Brain pericyte (primary cell): ENCODE measurements at regions not wholly inside any gene's neighbourhood (a gene's known extent, or its start where the extent isn't known, plus 50 kb on each side); places are given as distances from the start of the nearest gene placed in this dataset.
"Not testable (repeated sequence)": the region's sequence is repeated elsewhere in the genome, so short reads cannot be mapped to it uniquely, and the experiment has no call there.

ENCODE experiments used
- DNase-seq: peaks from one replicate; pipeline ENCODE4 v3.0.0-alpha.2; 2012; ENCODE audit warnings: low read depth, low spot score

DNA sequence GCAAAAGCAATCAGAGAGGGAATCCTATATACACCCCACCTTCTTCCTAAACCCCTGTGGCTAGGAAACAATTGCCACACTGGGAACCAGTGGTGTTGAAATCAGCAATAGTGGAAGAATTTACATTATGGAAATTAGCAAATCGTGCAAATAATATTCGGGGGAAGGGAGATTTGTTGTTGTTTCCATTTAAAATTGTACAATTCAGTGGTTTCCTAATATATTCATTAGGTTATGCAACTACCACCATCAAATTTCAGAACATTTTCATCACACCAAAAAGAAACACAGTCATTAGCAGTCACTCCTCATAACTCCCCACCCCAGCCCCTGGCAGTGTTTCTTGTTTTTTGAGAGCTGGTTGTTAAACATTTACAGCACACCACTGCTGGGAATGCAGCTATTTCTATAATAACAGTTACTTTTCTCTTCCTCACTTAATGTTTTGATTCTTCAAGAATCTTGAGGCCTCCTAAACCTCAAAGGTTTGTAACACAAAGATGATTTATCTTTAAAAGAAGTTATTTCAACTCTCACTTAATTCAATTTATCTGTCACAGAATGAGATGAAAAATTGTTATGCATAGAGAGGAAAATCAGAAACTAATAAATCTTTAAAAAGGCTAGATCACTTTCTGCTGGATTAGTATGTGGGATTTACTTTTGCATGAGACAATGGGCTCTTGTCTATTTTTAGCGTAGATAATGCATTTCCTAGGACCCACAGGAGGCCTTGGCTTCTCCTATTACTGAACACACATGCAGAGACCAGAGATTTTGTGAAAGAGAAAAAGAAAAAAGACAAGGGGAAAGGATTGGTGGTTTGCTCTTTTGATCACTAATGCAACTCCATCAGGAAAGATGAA lies 91.8 kb upstream of the DAPK1 start:
- DNase-seq = no peak

- no peak for DNase-seq
These were observed 91.0 kb upstream of the DAPK1 start for GRCh38 chr9:87406543-87407166.

- DNase-seq = not testable (repeated sequence)
These were observed 87.3 kb upstream of the DAPK1 start for GRCh38 chr9:87410047-87411005.

DNA sequence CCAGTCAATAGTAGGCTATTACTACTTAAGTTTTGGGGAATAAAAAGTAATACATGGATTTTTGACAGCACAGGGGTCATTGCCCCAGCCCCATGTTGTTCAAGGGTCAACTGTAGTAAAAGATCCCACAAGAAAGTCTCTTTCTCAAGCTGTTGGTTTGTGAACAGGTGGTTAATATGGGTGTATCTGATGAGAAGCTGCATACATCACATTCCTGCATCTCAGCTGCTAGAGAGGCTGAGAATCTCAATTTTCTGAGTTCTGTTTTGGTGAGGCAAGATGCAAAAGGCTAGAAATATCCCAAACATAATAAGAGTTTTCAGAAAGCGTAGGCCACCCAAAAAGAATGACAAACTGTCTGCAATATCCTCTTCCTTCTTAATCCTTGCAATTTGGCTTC lies 76.8 kb upstream of the DAPK1 start:
- DNase-seq = no peak

- DNase-seq = no peak
These were observed 75.9 kb upstream of the DAPK1 start for GRCh38 chr9:87421734-87422133.

GRCh38 chr9:87422999-87423398 lies 74.7 kb upstream of the DAPK1 start:
- no peak for DNase-seq

DNA sequence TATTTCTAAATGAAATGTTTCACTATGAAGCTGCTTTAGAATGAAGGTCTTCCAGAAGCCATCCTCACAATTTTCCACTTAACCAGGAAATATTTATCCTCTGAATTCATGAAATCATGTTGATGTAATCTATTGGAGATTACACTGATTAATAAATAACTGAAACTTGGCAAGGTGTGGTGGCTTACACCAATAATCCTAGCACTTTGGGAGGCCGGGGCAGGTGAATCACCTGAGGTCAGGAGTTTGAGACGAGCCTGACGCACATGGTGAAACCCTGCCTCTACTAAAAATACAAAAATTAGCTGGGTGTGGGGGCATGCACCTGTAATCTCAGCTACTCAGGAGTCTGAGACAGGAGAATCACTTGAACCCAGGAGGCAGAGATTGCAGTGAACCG lies 73.8 kb upstream of the DAPK1 start:
- not testable (repeated sequence) for DNase-seq

GRCh38 chr9:87425202-87425601 lies 72.5 kb upstream of the DAPK1 start:
- DNase-seq = no peak

- no peak for DNase-seq
These were observed 69.7 kb upstream of the DAPK1 start for GRCh38 chr9:87427851-87428506.

- DNase-seq = no peak
These were observed 69.0 kb upstream of the DAPK1 start for GRCh38 chr9:87428659-87429058.

GRCh38 chr9:87431837-87432236 lies 65.8 kb upstream of the DAPK1 start:
- no peak for DNase-seq

GRCh38 chr9:87433853-87434252 lies 63.8 kb upstream of the DAPK1 start:
- DNase-seq = no peak

DNA sequence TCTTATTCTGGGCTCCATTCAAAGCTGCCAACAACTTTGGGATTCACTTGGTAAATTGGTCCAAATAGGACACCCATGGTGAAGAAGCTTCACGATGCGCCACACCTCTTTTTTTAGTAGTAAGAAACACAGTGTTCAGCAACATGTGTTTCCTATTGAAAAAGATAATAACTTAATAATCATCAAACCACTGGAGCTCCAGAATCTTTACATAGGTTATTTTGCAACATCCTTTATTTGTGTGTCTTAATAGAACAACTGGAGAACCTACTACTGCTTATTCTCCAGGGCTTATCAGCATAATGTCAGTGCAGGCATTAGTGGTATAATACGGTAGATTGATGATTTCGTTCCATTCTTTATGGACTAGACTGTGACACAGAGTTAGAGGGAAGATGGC lies 63.3 kb upstream of the DAPK1 start:
- no peak for DNase-seq

GRCh38 chr9:87435189-87435880 lies 62.3 kb upstream of the DAPK1 start:
- no peak for DNase-seq

DNA sequence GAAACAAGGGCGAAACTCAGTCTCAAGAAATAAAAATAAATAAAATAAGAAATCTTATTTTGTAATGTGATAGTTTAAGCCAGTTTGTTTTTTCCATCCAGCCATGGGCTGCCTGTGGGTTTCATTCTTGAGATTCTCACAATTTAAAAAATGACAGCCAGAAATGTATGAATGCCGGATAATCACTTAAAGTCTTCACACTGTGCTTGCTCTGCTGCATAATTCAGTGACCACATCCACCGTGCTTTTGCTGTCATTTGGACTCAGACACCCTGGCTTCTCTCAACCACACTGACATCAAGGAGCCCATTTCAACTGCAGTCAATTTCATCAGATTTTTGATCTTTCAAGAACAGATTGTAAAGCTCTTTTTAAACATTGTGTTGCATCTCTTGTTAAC lies 61.0 kb upstream of the DAPK1 start:
- DNase-seq = no peak

DNA sequence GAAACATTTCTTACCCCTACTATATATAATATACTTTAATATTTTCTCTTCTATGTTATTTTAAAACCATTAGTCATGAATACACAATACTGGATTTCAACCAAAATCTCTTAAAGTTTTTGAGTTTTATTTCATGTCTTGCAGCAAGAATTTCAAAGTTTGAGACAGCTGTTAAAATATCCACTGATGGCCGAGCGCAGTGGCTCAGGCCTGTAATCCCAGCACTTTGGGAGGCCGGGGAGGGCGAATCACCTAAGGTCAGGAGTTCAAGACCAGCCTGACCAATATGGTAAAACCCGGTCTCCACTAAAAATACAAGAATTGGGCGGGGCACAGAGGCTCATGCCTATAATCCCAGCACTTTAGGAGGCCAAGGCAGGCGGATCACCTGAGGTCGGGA lies 59.7 kb upstream of the DAPK1 start:
- DNase-seq = no peak

GRCh38 chr9:87441251-87441650 lies 56.4 kb upstream of the DAPK1 start:
- no peak for DNase-seq

- DNase-seq = no peak
These were observed 55.2 kb upstream of the DAPK1 start for GRCh38 chr9:87442451-87442850.

DNA sequence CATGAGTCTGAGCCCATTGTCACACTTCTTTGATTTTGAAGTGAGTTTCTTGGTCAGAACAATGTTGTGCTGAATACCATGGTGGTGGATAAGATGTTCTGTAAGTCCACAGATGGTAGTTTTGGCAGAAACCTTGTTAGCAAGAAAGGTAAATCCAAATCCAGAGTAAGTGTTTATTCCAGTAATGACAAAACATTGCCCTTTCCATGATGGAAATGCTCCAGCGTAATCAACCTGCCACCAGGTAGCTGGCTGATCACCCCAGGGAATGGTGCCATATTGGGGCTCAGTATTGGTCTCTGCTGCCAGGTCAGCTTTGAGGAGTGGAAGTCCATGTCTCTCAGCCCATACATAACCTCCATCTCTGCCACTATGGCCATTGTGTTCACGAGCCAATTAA lies 54.7 kb upstream of the DAPK1 start:
- no peak for DNase-seq

DNA sequence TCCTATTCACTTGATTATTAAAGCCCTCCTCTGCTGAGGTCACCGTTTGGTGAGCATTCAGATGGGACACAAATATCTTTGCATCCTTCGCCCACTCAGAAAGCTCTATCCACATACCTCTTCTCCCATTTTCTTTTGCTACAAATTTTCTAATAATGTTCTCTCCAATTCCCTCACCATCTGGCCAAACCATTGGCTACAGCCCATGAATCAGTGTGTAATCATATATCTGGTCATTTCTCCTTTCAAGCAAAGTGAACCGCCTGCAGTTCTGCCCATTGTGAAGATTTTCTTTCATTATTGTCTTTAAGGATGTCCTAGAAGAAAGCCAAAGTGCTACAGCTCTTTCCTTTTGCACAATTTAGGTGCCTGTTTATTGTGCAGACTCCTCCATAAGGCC lies 54.2 kb upstream of the DAPK1 start:
- no peak for DNase-seq

DNA sequence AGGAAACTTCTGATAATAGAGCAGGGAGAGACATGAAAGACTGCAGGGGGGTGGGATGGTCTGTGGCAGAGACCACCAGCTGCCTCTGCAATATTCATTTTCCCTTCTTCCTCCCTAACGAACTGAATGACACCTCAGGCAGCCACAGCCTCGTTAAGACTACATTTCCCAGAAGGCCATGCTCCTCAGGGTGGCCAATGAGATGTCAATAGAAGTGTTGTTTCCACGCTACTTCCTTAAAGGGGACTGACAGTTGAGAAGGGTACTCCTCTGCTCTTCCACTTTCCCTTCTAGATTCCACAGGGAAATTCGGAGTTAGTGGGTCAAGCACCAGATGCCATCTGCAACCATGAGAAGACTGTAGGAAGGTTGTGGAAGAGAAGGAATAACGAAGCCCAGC lies 52.0 kb upstream of the DAPK1 start:
- no peak for DNase-seq
